Stomach (tissue), 8 donors: ENCODE measurements at regions not wholly inside any gene's neighbourhood (a gene's known extent, or its start where the extent isn't known, plus 50 kb on each side); places are given as distances from the start of the nearest gene placed in this dataset.

Experiments used
- DNase-seq, 2 donors: peaks; one replicate each; pipeline versions ENCODE4 v3.0.0 to v3.0.0-alpha.2; 2013 to 2019
- H3K27ac ChIP-seq, 5 donors: fragments of 200-600 bp in 4 of 5; sonication (generic) in 4 of 5; one replicate each; pipeline ENCODE4 v1.5.1; 2013 to 2019; ENCODE audit warnings: mild to moderate bottlenecking in 1 of 5, moderate library complexity in 1 of 5
- H3K27me3 ChIP-seq, 3 donors: fragments of 200-600 bp; sonication (generic); one replicate each; pipeline ENCODE4 v1.5.1; 2017 to 2019; ENCODE audit warnings: mixed run types in 1 of 3
- H3K36me3 ChIP-seq, 4 donors: fragments of 200-600 bp; sonication (generic); 1 replicate in 3 of 4; 2 replicates in 1 of 4; pipeline ENCODE4 v1.5.1; 2016 to 2019
- H3K4me1 ChIP-seq, 4 donors: fragments of 200-600 bp; sonication (generic); one replicate each; pipeline ENCODE4 v1.5.1; 2016 to 2019
- H3K4me3 ChIP-seq, 4 donors: fragments of 200-600 bp; sonication (generic) in 3 of 4; one replicate each; pipeline ENCODE4 v1.5.1; 2016 to 2019; ENCODE audit warnings: mild to moderate bottlenecking in 1 of 4
- H3K9me3 ChIP-seq, 4 donors: fragments of 200-600 bp; sonication (generic); one replicate each; pipeline ENCODE4 v1.5.1; 2016 to 2019
- EP300 ChIP-seq: sonication (generic); formaldehyde crosslinking; IDR thresholded peaks from one replicate; pipeline ENCODE4 v1.6.1; 2017; ENCODE audit warnings: antibody characterized with exemption
- POLR2A ChIP-seq, 4 donors: fragments of 450-650 bp; IDR thresholded peaks; one replicate each; pipeline ENCODE4 v1.6.1; 2016; ENCODE audit warnings: antibody characterized with exemption in 4 of 4, control low read depth in 2 of 4, mild to moderate bottlenecking in 1 of 4, moderate library complexity in 1 of 4
- POLR2AphosphoS5 ChIP-seq, 3 donors: sonication (generic); formaldehyde crosslinking; IDR thresholded peaks; one replicate each; pipeline ENCODE4 v1.6.1; 2016; ENCODE audit warnings: antibody characterized with exemption in 3 of 3
- WGBS, 5 donors: extraction: QIAGEN DNeasy Blood & Tissue Kit in 3 of 5; methylation state at CpG; one replicate each; pipeline versions ENCODE4 v1.1.5 to v1.1.7; 2013 to 2018; 5-methylcytosine and 5-hydroxymethylcytosine counted together
- intact Hi-C: fragments of 100-400 bp; cut with DNase I; formaldehyde crosslinking; loops from one replicate; pipeline ENCODE4 v1.15.1; 2023; ENCODE audit warnings: low total_unique reads
- TF ChIP-seq, protein P1 (sequence below), 7 experiments: fragments of 450-650 bp in 4 of 7; fragments of 200-600 bp in 3 of 7; sonication (generic) in 3 of 7; IDR thresholded peaks; one replicate each; pipeline ENCODE4 v1.5.1; 2016 to 2019; ENCODE audit warnings: antibody characterized with exemption in 7 of 7, control low read depth in 2 of 7, mild to moderate bottlenecking in 1 of 7
- donor health status: healthy with polysubstance abuse.
- donor health status: Bipolar disorder and iron deficiency.
- donor health status: healthy.

DNA sequence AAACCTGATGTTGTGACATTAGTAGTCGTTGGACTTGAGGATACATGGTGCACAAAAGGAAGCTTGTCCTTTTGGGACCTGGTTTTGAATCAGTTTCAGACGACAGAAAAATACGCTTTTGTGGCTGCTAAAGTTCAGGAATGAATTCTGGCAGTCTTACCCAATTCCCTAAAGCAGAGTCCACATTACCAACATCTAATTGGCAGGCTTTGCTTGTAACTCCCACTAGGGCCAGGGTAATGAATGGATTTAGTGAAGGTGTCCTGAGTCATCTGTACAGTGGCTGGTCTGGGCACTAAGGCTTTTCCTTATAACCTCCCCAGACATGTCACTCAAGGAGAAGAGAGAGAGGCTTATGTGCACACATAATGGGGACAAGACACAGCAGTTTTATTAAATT is 66.2 kb upstream of the RNPC3 start:
- WGBS, 5 donors = 57 to 75% (median 72%) methylated on average over 3 of the region's 3 CpGs
- Histone ChIP-seq H3K4me1 (peaks cover 0 to 5% (median 2%) of the 10 kb centered on the region in 4 donors), H3K27ac (no peak overlapping the region), H3K9me3 (no peaks in the 10 kb centered on the region), H3K4me3 (no peak overlapping the region), H3K27me3 (no peaks in the 10 kb centered on the region), H3K36me3 (no peaks in the 10 kb centered on the region)
- DNase-seq = no peak
- intact Hi-C loops = no loop called here
- no peak for TF ChIP-seq EP300
- TF ChIP-seq, protein P1, sequence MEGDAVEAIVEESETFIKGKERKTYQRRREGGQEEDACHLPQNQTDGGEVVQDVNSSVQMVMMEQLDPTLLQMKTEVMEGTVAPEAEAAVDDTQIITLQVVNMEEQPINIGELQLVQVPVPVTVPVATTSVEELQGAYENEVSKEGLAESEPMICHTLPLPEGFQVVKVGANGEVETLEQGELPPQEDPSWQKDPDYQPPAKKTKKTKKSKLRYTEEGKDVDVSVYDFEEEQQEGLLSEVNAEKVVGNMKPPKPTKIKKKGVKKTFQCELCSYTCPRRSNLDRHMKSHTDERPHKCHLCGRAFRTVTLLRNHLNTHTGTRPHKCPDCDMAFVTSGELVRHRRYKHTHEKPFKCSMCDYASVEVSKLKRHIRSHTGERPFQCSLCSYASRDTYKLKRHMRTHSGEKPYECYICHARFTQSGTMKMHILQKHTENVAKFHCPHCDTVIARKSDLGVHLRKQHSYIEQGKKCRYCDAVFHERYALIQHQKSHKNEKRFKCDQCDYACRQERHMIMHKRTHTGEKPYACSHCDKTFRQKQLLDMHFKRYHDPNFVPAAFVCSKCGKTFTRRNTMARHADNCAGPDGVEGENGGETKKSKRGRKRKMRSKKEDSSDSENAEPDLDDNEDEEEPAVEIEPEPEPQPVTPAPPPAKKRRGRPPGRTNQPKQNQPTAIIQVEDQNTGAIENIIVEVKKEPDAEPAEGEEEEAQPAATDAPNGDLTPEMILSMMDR (IDR thresholded peaks at IDR 0.05) = no peak
- TF ChIP-seq POLR2A (IDR thresholded peaks at IDR 0.05) = no peak
- no peak for TF ChIP-seq POLR2AphosphoS5 (IDR thresholded peaks at IDR 0.05)

DNA sequence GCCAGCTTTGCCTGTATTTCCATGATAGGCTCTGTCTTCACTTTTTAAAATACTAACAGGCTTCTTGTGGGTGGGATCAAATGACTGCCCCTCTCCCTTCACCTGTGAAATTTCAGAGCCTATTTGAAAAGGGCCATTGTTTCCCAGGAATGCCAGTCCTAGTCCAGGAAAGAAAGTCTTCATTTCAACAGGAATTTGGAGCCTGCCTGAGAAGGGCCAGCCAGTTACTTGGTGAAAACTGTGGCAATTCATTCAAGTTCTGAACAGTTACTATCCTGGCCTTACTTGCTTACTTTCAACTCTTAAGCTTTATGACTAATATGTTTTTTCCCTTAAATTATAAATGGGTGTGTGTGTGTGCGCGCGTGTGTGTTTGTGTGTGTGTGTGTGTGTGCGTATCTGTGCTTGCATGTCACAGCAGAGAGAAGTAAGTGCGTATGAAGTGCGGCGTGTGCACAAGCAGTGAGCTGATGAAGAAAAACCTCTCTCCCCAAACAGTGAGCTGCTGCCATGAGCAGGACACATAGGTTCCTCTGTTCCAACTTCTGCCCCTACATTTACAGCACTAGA is 67.5 kb upstream of the RNPC3 start:
- Histone ChIP-seq H3K36me3 (no peaks in the 10 kb centered on the region), H3K27ac (no peak overlapping the region), H3K27me3 (no peaks in the 10 kb centered on the region), H3K4me3 (no peak overlapping the region), H3K4me1 (peaks cover 0 to 2% (median under 1%) of the 10 kb centered on the region in 4 donors), H3K9me3 (no peaks in the 10 kb centered on the region)
- TF ChIP-seq POLR2AphosphoS5 (IDR thresholded peaks at IDR 0.05) = no peak
- no peak for TF ChIP-seq POLR2A (IDR thresholded peaks at IDR 0.05)
- TF ChIP-seq EP300 = no peak
- TF ChIP-seq, protein P1 (IDR thresholded peaks at IDR 0.05) = no peak
- WGBS, 5 donors = 67 to 81% (median 76%) methylated on average over 7 of the region's 7 CpGs
- intact Hi-C loops = no loop called here
- DNase-seq = no peak

DNA sequence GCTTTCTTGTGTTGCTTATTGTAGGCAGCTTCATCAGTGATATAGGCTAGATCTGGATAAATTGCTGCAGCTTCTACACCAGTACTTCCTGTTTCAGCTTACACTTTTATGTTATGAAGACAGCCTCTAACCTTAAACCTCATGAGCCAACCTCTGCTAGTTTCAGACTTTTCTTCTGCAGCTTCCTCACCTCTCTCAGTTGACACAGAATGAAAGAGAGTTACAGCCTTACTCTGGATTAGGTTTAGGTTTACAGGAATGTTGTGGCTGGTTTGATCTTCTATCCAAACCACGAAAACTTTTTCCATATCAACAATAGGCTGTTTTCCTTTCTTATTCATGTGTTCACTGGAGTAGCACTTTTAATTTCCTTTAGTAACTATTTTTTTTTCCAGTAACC is 76.9 kb upstream of the RNPC3 start:
- H3K27ac ChIP-seq = no peak overlapping the region
- WGBS, 5 donors = 30 to 62% (median 43%) methylated on average over 1 of the region's 1 CpG
- intact Hi-C loops = no loop called here
- no peak overlapping the region for H3K4me3 ChIP-seq
- H3K9me3 ChIP-seq = no peaks in the 10 kb centered on the region
- TF ChIP-seq, protein P1 (IDR thresholded peaks at IDR 0.05) = no peak
- TF ChIP-seq POLR2A (IDR thresholded peaks at IDR 0.05) (no peak), POLR2AphosphoS5 (IDR thresholded peaks at IDR 0.05) (no peak), EP300 (no peak)
- no peaks in the 10 kb centered on the region for H3K36me3 ChIP-seq
- no peaks in the 10 kb centered on the region for H3K4me1 ChIP-seq
- H3K27me3 ChIP-seq = no peaks in the 10 kb centered on the region
- no peak for DNase-seq

DNA sequence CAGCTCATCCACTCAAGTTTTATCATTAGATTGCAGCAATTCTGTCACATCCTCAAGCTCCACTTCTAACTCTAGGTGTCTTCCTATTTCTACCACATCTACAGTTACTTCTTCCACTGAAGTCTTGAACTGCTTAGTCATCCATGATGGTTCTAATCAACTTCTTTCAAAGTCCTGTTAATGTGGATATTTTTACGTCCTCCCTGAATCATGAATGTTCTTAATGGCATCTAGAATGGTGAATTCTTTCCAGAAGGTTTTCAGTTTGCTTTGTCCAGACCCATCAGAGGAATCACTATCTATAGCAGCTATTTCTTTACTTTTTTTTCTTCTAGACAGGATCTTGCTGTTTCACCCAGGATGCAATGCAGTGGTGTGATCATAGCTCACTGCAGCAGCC is 78.0 kb upstream of the RNPC3 start:
- intact Hi-C loops = no loop called here
- Histone ChIP-seq H3K4me3 (no peak overlapping the region), H3K27me3 (no peaks in the 10 kb centered on the region), H3K4me1 (no peaks in the 10 kb centered on the region), H3K36me3 (no peaks in the 10 kb centered on the region), H3K9me3 (no peaks in the 10 kb centered on the region), H3K27ac (no peak overlapping the region)
- no peak for TF ChIP-seq EP300
- TF ChIP-seq, protein P1 (IDR thresholded peaks at IDR 0.05) = no peak
- TF ChIP-seq POLR2A (IDR thresholded peaks at IDR 0.05) = no peak
- no peak for TF ChIP-seq POLR2AphosphoS5 (IDR thresholded peaks at IDR 0.05)
- DNase-seq = no peak
- WGBS, 5 donors = 86 to 95% (median 91%) methylated on average over 1 of the region's 1 CpG
